ENCODE measurements at regions not wholly inside any gene's neighbourhood (a gene's known extent, or its start where the extent isn't known, plus 50 kb on each side); places are given as distances from the start of the nearest gene placed in this dataset.
A peak's percentile ranks its signal among the peaks of the same experiment; 100 is the strongest.

DNA sequence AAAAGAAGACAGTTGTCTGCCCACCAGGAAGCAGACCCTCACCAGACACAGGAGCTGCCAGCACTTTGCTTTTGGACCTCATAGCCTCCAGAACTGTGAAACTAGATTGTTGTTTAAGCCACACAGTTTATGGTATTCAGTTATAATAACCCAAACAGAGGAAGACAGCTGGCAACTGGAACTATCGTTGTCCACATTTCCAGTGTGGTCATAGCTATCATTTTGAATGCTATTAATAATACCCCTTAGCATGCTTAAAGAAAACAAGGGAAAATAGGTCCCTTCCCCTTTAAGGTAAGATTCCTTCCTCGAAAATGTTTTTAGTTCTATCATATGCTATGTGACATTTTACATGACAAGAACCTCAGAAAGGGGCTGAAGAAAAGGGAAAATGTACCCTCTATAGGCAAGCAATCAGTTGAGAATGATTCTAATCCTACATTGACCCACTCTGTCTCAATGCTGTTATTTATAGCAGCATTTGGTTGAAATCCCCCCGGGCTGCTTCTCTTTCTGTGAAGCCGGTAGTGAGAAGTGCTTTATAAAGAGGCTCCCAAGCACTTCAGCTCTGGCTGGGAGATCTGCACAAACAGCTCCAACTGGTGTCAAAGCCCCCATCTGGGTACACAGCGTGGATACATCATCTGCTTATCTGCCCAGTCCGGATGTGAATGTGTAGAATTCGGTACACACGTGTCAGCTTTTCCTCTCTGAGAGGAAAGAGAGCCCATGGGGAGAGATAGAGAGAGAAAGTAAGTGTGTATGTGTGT lies 221.2 kb upstream of the FLRT2 start:
- TF ChIP-seq, protein P1, sequence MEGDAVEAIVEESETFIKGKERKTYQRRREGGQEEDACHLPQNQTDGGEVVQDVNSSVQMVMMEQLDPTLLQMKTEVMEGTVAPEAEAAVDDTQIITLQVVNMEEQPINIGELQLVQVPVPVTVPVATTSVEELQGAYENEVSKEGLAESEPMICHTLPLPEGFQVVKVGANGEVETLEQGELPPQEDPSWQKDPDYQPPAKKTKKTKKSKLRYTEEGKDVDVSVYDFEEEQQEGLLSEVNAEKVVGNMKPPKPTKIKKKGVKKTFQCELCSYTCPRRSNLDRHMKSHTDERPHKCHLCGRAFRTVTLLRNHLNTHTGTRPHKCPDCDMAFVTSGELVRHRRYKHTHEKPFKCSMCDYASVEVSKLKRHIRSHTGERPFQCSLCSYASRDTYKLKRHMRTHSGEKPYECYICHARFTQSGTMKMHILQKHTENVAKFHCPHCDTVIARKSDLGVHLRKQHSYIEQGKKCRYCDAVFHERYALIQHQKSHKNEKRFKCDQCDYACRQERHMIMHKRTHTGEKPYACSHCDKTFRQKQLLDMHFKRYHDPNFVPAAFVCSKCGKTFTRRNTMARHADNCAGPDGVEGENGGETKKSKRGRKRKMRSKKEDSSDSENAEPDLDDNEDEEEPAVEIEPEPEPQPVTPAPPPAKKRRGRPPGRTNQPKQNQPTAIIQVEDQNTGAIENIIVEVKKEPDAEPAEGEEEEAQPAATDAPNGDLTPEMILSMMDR (conservative IDR thresholded peaks at IDR 0.05; ENCODE audit: low read length): no peak
- H3K4me3 ChIP-seq (ENCODE audit: low read length): no peak overlapping the region
- no peak for DNase-seq (ENCODE audit: low read depth)

DNA sequence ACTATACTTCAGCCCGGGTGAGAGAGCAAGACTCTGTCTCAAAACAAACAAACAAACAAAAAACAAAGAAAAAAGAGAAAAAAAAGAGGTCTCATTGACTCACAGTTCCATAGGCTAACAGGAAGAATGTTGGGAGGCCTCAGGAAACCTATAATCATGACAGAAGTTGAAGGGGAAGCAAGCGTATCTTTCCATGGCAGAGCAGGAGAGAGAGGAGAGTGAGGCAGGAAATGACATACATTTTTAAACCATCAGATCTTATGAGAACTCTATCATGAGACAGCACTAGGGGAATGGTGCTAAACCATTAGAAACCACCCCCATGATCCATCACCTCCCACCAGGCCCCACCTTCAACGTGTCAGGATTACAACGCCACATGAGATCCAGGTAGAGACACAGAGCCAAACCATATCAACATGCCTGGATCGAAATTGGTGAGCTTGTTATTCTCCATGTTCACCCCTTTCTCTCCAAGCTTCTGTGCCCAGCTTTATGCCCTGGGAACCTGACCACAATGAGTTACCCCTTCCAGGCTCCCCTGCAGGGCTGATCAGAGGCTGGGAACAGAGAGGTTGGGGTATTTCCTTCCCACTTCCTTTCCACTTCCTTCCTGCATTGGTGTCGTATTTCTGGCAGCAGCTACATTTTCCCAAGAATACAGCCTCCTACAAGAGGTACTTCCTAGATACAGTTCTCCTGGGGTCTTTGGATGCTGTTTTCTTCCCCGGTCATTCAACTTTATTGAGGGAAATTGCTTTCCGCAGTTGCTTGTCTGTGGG lies 219.3 kb upstream of the FLRT2 start:
- TF ChIP-seq, protein P1 (conservative IDR thresholded peaks at IDR 0.05; ENCODE audit: low read length): no peak
- DNase-seq (ENCODE audit: low read depth): no peak
- H3K4me3 ChIP-seq (ENCODE audit: low read length): no peak overlapping the region

DNA sequence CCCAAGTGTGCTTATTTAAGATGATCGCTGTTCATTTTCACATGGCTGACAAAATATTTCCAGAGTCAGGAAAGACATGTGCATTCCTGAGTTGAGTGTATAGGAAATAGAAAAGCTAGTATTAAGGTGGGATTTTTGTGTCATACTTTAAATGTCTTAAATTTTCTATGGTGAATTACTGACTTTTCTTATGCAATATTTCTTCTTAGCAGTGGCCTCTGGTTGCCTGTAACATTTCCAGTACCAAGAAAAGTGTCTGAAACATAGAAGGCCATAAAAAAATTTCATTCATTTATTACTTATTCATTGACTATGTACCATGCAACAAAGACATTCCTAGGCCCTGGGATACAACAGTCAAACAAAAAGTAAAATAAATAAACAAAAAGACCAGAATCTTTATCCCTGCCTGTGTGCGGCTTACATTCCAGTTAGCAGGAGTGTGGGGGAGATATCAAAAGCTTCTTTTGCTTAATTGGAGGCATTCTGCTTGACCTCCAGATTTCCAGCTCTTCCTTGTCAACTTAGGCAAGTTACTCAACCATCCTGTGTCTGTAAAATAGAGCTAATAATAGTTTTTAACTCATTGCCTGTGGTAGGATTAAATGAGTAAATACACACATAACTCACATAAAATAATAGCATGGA lies 216.3 kb upstream of the FLRT2 start:
- TF ChIP-seq, protein P1 (conservative IDR thresholded peaks at IDR 0.05; ENCODE audit: low read length): no peak
- DNase-seq (ENCODE audit: low read depth): peak; percentile 86
- H3K4me3 ChIP-seq (ENCODE audit: low read length): no peak overlapping the region

DNA sequence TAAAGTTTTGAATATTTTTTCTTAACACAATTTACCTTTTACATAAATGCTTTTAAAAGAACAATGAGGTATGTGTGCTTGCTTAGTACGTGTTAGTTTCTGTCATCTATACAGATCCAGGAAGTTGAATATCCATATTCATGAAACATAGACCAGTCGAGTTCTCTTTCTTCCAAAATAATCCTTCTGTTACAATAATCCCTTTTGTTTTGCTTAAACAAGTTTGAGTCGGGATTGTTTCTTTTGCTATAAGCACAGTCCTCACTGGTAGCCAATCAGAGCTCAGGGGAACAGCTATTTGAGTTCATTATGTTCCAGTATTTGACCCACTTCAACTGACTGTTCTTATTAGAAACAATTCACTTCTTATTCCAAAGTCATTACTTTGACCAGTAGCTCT lies 214.7 kb upstream of the FLRT2 start:
- TF ChIP-seq, protein P1 (conservative IDR thresholded peaks at IDR 0.05; ENCODE audit: low read length): no peak
- DNase-seq (ENCODE audit: low read depth): no peak
- no peak overlapping the region for H3K4me3 ChIP-seq (ENCODE audit: low read length)

DNA sequence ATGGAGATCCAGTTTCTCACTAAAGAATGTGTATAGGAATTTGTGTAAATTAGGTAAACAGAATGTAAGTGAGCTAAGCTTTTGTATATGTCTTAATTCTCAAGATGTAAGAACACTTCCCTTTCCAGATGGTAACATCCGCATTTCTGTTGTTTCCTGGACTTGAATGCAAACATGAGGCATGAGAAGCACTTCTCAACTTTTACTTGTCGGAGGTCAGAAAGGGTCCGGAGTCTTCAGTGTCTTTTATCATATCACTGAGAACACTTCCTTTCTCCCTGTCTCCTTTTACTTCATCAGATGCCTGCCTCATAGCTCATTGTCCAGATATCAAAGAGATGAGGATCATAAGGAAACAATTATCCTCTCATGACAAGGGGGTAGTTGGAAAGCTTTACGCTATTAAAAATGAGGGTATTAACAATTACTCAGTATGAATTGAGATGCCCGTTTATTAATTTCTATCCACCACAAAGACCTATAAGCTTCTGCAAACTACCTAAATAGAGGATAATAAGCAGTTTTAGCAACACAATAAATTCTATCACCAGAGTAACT lies 214.1 kb upstream of the FLRT2 start:
- H3K4me3 ChIP-seq (ENCODE audit: low read length): no peak overlapping the region
- peak; percentile 16 for DNase-seq (ENCODE audit: low read depth)
- TF ChIP-seq, protein P1 (conservative IDR thresholded peaks at IDR 0.05; ENCODE audit: low read length): no peak

GRCh38 chr14:85316701-85317410 lies 213.1 kb upstream of the FLRT2 start:
- TF ChIP-seq, protein P1 (conservative IDR thresholded peaks at IDR 0.05; ENCODE audit: low read length): no peak
- H3K4me3 ChIP-seq (ENCODE audit: low read length): no peak overlapping the region
- peak; percentile 54 for DNase-seq (ENCODE audit: low read depth)
